ENCODE measurements at regions not wholly inside any gene's neighbourhood (a gene's known extent, or its start where the extent isn't known, plus 50 kb on each side); places are given as distances from the start of the nearest gene placed in this dataset.
"Not testable (repeated sequence)": the region's sequence is repeated elsewhere in the genome, so short reads cannot be mapped to it uniquely, and the experiment has no call there.

DNA sequence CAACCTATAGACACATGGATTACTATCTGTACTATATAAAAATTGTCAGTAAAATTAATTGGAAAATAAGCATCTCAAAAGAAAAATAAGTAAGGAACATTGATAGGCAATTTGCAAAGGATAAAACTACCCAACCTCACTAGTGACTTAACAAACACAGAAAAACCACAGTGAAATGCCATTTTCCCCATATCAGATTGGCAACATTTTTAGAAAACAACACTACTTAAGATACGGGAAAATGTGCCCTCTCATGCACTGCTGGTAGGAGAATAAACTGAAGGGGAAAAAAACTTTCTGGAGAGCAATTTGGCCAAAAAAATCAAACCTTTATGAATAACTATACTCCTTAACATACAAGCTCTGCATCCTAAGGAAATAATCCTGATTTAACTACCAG, 254.0 kb downstream of the DEPDC1B start:
- CTCF ChIA-PET: no interaction called here
- Mint-ChIP-seq H3K27ac (no peak overlapping the region), H3K4me3 (no peak overlapping the region), H3K4me1 (ENCODE audit: low read depth) (no peaks in the 10 kb centered on the region), H3K27me3 (ENCODE audit: low read depth) (no peaks in the 10 kb centered on the region), H3K36me3 (ENCODE audit: low read depth) (no peaks in the 10 kb centered on the region), H3K9me3 (peaks cover 3% of the 10 kb centered on the region)
- intact Hi-C loops (cut with micrococcal nuclease): no loop called here
- DNase-seq: no peak

GRCh38 chr5:60445427-60445826, 254.5 kb downstream of the DEPDC1B start:
- CTCF ChIA-PET: no interaction called here
- H3K4me1 Mint-ChIP-seq (ENCODE audit: low read depth): no peaks in the 10 kb centered on the region
- H3K4me3 Mint-ChIP-seq: no peak overlapping the region
- H3K9me3 Mint-ChIP-seq: peaks cover 3% of the 10 kb centered on the region
- intact Hi-C loops (cut with micrococcal nuclease): no loop called here
- H3K36me3 Mint-ChIP-seq (ENCODE audit: low read depth): no peaks in the 10 kb centered on the region
- H3K27me3 Mint-ChIP-seq (ENCODE audit: low read depth): no peaks in the 10 kb centered on the region
- H3K27ac Mint-ChIP-seq: no peak overlapping the region
- no peak for DNase-seq

GRCh38 chr5:60444661-60445360, 255.2 kb downstream of the DEPDC1B start:
- CTCF ChIA-PET: no interaction called here
- peaks cover 5% of the 10 kb centered on the region for H3K9me3 Mint-ChIP-seq
- H3K27me3 Mint-ChIP-seq (ENCODE audit: low read depth): no peaks in the 10 kb centered on the region
- no peaks in the 10 kb centered on the region for H3K4me1 Mint-ChIP-seq (ENCODE audit: low read depth)
- no peak overlapping the region for H3K27ac Mint-ChIP-seq
- no peaks in the 10 kb centered on the region for H3K36me3 Mint-ChIP-seq (ENCODE audit: low read depth)
- DNase-seq: no peak
- H3K4me3 Mint-ChIP-seq: no peak overlapping the region
- intact Hi-C loops (cut with micrococcal nuclease): no loop called here

- no peak overlapping the region for H3K4me3 Mint-ChIP-seq
- intact Hi-C loops (cut with micrococcal nuclease): no loop called here
These were observed 260.4 kb downstream of the DEPDC1B start for GRCh38 chr5:60439552-60439951.

DNA sequence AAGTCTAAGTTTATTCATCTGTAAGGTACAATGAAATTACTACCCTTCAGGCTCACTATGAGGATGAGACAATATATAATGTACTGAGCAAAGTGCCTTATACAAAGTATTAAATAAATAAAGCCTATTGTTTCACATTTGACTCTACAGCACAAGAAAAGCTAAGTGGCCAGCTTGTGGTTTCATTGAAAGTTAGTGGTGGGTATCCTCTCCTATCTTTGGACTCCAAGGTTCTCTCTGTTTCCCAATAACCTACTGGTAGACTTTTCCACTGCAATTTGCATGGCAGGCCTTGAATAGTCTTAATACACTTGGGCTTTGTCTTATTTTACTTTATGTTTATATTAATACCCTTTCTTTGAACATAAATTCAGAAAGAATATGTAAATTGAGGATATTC, 262.7 kb downstream of the DEPDC1B start:
- no peak overlapping the region for H3K27ac Mint-ChIP-seq
- no peak for DNase-seq
- H3K27me3 Mint-ChIP-seq (ENCODE audit: low read depth): no peaks in the 10 kb centered on the region
- H3K36me3 Mint-ChIP-seq (ENCODE audit: low read depth): no peaks in the 10 kb centered on the region
- peaks cover 7% of the 10 kb centered on the region for H3K9me3 Mint-ChIP-seq
- intact Hi-C loops (cut with micrococcal nuclease): no loop called here
- H3K4me1 Mint-ChIP-seq (ENCODE audit: low read depth): no peaks in the 10 kb centered on the region
- no peak overlapping the region for H3K4me3 Mint-ChIP-seq
- CTCF ChIA-PET: no interaction called here

More at GRCh38 chr5:60439552-60439951, 260.4 kb downstream of the DEPDC1B start:
- Mint-ChIP-seq H3K27ac (no peak overlapping the region), H3K27me3 (ENCODE audit: low read depth) (no peaks in the 10 kb centered on the region), H3K36me3 (ENCODE audit: low read depth) (no peaks in the 10 kb centered on the region), H3K4me1 (ENCODE audit: low read depth) (no peaks in the 10 kb centered on the region), H3K9me3 (peaks cover 5% of the 10 kb centered on the region)
- CTCF ChIA-PET: no interaction called here
- no peak for DNase-seq

DNA sequence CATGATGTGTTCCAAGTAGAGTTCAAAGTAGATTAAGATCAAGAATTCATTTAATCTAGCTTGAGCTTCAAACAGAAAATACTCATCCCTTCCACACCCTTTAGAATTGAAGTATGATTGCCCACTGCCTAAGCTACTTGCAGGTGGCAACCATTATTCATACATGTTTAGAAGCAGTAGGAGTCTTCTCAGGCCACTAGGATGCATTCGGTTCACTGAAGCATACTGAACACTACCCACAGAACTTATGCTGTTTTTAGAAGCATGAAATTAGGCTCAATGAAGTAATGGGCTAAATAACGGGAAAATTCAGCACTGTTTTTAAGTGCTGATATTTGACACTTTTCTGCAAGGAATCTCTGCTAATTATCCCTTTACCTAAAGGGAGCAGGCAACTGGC, 263.4 kb downstream of the DEPDC1B start:
- no peaks in the 10 kb centered on the region for H3K4me1 Mint-ChIP-seq (ENCODE audit: low read depth)
- CTCF ChIA-PET: no interaction called here
- no peaks in the 10 kb centered on the region for H3K27me3 Mint-ChIP-seq (ENCODE audit: low read depth)
- no peak for DNase-seq
- H3K9me3 Mint-ChIP-seq: peaks cover 4% of the 10 kb centered on the region
- H3K4me3 Mint-ChIP-seq: no peak overlapping the region
- peaks cover 4% of the 10 kb centered on the region for H3K36me3 Mint-ChIP-seq (ENCODE audit: low read depth)
- no peak overlapping the region for H3K27ac Mint-ChIP-seq
- intact Hi-C loops (cut with micrococcal nuclease): no loop called here

- CTCF ChIA-PET: no interaction called here
- intact Hi-C loops (cut with micrococcal nuclease): no loop called here
- Mint-ChIP-seq H3K27ac (no peak overlapping the region), H3K9me3 (peaks cover 4% of the 10 kb centered on the region), H3K4me3 (no peak overlapping the region), H3K36me3 (ENCODE audit: low read depth) (peaks cover 4% of the 10 kb centered on the region), H3K4me1 (ENCODE audit: low read depth) (no peaks in the 10 kb centered on the region), H3K27me3 (ENCODE audit: low read depth) (no peaks in the 10 kb centered on the region)
- no peak for DNase-seq
These were observed 264.2 kb downstream of the DEPDC1B start for GRCh38 chr5:60435808-60436207.

DNA sequence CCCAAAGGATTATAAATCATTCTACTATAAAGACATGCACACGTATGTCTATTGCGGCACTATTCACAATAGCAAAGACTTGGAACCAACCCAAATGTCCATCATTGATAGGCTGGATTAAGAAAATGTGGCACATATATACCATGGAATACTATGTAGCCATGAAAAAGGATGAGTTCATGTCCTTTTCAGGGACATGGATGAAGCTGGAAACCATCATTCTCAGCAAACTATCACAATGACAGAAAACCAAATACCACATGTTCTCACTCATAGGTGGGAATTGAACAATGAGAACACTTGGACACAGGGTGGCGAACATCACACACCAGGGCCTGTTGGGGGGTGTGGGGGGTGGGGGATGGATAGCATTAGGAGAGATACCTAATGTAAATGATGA, 273.8 kb downstream of the DEPDC1B start:
- peaks cover 14% of the 10 kb centered on the region for H3K9me3 Mint-ChIP-seq
- H3K36me3 Mint-ChIP-seq (ENCODE audit: low read depth); CTCF ChIA-PET; H3K4me3 Mint-ChIP-seq; DNase-seq; H3K4me1 Mint-ChIP-seq (ENCODE audit: low read depth); H3K27me3 Mint-ChIP-seq (ENCODE audit: low read depth); H3K27ac Mint-ChIP-seq; intact Hi-C loops (cut with micrococcal nuclease): not testable (repeated sequence)

DNA sequence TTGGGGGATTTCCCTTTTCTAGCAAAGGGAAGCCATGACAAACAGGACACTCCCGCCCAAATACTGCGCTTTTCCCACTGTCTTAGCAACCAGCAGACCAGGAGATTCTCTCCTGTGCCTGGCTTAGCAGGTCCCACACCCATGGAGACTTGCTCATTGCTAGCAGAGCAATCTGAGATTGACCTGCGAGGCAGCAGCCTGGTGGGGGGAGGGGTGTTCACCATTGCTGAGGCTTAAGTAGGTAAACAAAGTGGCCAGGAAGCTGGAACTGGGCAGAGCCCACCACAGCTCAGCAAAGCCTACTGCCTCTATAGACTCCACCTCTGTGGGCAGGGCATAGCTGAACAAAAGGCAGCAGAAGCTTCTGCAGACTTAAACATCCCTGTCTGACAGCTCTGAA, 279.2 kb downstream of the DEPDC1B start:
- H3K4me1 Mint-ChIP-seq (ENCODE audit: low read depth); H3K4me3 Mint-ChIP-seq; intact Hi-C loops (cut with micrococcal nuclease); DNase-seq; H3K27me3 Mint-ChIP-seq (ENCODE audit: low read depth); H3K27ac Mint-ChIP-seq; CTCF ChIA-PET; H3K36me3 Mint-ChIP-seq (ENCODE audit: low read depth): not testable (repeated sequence)
- H3K9me3 Mint-ChIP-seq: peaks cover 11% of the 10 kb centered on the region

DNA sequence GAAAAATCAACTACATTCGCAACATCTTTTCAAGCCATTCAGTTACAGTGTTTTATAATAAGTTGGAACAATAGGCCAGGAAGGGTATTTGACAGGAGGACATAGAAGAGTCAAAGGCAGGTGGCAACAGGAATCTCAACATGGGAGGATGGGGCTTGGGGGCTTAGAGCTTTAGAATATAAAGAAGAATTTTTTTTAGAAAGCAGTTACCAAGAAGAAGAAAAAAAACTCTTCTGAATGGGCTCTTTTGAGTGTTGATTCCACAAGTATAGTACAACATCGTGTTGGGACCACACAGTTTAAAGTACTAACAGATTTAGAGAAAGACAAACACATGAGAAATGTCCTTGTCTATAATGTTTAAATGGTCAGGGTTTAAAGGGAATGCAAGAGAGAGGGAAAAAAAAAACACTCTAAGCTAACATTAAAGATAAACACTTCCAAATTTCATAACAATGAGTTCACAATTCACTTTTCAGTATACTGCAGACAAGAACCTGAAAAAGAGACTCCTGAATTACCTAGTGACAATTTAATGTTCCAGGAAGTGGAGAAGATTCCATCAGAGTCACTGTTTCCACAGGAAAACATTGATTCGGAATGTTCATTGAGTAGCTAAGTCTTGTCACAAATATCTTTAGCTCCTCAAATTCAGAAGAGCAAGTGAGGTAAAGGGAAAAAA, 282.3 kb downstream of the DEPDC1B start:
- no peaks in the 10 kb centered on the region for H3K36me3 Mint-ChIP-seq (ENCODE audit: low read depth)
- H3K27me3 Mint-ChIP-seq (ENCODE audit: low read depth): no peaks in the 10 kb centered on the region
- intact Hi-C loops (cut with micrococcal nuclease): no loop called here
- no peak overlapping the region for H3K27ac Mint-ChIP-seq
- CTCF ChIA-PET: no interaction called here
- H3K4me1 Mint-ChIP-seq (ENCODE audit: low read depth): no peaks in the 10 kb centered on the region
- H3K4me3 Mint-ChIP-seq: no peak overlapping the region
- H3K9me3 Mint-ChIP-seq: no peaks in the 10 kb centered on the region
- DNase-seq: no peak

GRCh38 chr5:60415443-60415842, 284.5 kb downstream of the DEPDC1B start:
- Mint-ChIP-seq H3K9me3 (no peaks in the 10 kb centered on the region), H3K4me1 (ENCODE audit: low read depth) (no peaks in the 10 kb centered on the region), H3K27me3 (ENCODE audit: low read depth) (no peaks in the 10 kb centered on the region), H3K4me3 (no peak overlapping the region), H3K36me3 (ENCODE audit: low read depth) (no peaks in the 10 kb centered on the region), H3K27ac (no peak overlapping the region)
- CTCF ChIA-PET: no interaction called here
- DNase-seq: no peak
- intact Hi-C loops (cut with micrococcal nuclease): no loop called here

DNA sequence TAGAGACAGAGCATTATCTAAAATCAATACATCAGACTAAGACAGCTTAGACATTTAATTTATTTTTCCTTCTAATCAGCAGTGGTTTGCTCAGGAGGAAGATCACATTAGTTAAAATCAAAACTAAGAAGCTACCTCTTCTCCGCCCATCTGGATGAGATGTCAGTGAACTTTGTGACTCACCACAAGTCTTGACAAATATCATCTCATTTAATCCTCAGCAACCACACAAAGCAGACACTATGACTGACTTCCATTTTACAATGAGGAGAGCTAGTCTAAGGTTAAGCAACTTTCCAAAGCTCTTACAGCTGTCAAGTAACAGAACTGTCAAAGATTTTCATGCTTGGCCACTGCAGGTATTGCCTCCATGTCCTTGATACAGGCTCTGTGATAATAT, 289.5 kb downstream of the DEPDC1B start:
- intact Hi-C loops (cut with micrococcal nuclease): no loop called here
- Mint-ChIP-seq H3K4me1 (ENCODE audit: low read depth) (no peaks in the 10 kb centered on the region), H3K36me3 (ENCODE audit: low read depth) (no peaks in the 10 kb centered on the region)

GRCh38 chr5:60404171-60404570, 295.8 kb downstream of the DEPDC1B start:
- no peaks in the 10 kb centered on the region for H3K36me3 Mint-ChIP-seq (ENCODE audit: low read depth)
- intact Hi-C loops (cut with micrococcal nuclease): no loop called here
- H3K4me3 Mint-ChIP-seq: no peak overlapping the region
- no peak overlapping the region for H3K27ac Mint-ChIP-seq
- no peaks in the 10 kb centered on the region for H3K9me3 Mint-ChIP-seq
- no peaks in the 10 kb centered on the region for H3K27me3 Mint-ChIP-seq (ENCODE audit: low read depth)
- DNase-seq: no peak
- no peaks in the 10 kb centered on the region for H3K4me1 Mint-ChIP-seq (ENCODE audit: low read depth)
- CTCF ChIA-PET: no interaction called here

More for the DNA sequence above, 289.5 kb downstream of the DEPDC1B start:
- no peak overlapping the region for H3K27ac Mint-ChIP-seq
- H3K9me3 Mint-ChIP-seq: no peaks in the 10 kb centered on the region
- CTCF ChIA-PET: no interaction called here
- DNase-seq: no peak
- H3K4me3 Mint-ChIP-seq: no peak overlapping the region
- H3K27me3 Mint-ChIP-seq (ENCODE audit: low read depth): no peaks in the 10 kb centered on the region
